ENCODE measurements at regions not wholly inside any gene's neighbourhood (a gene's known extent, or its start where the extent isn't known, plus 50 kb on each side); places are given as distances from the start of the nearest gene placed in this dataset.

DNA sequence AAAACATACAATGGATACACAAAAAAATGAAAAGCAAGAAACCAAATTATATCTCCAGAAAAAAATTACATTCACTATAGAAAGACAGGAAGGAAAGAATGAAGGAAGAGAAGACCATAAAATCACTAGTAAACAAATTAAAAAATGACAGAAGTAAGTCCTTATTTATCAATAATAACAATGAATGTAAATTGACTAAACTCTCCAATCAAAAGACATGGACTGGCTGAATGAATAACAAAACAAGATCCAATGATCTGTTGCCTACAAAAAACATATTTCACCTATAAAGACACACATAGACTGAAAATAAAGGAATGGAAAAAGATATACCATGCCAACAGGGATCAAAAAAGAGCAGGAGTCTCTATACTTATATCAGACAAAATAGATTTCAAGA lies 203.2 kb upstream of the F9 start:
- TF ChIP-seq, protein P1, sequence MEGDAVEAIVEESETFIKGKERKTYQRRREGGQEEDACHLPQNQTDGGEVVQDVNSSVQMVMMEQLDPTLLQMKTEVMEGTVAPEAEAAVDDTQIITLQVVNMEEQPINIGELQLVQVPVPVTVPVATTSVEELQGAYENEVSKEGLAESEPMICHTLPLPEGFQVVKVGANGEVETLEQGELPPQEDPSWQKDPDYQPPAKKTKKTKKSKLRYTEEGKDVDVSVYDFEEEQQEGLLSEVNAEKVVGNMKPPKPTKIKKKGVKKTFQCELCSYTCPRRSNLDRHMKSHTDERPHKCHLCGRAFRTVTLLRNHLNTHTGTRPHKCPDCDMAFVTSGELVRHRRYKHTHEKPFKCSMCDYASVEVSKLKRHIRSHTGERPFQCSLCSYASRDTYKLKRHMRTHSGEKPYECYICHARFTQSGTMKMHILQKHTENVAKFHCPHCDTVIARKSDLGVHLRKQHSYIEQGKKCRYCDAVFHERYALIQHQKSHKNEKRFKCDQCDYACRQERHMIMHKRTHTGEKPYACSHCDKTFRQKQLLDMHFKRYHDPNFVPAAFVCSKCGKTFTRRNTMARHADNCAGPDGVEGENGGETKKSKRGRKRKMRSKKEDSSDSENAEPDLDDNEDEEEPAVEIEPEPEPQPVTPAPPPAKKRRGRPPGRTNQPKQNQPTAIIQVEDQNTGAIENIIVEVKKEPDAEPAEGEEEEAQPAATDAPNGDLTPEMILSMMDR (IDR thresholded peaks at IDR 0.05) = no peak
- no peak for TF ChIP-seq POLR2A (IDR thresholded peaks at IDR 0.05)
